ENCODE measurements at regions not wholly inside any gene's neighbourhood (a gene's known extent, or its start where the extent isn't known, plus 50 kb on each side); places are given as distances from the start of the nearest gene placed in this dataset.
"Not testable (repeated sequence)": the region's sequence is repeated elsewhere in the genome, so short reads cannot be mapped to it uniquely, and the experiment has no call there.

DNA sequence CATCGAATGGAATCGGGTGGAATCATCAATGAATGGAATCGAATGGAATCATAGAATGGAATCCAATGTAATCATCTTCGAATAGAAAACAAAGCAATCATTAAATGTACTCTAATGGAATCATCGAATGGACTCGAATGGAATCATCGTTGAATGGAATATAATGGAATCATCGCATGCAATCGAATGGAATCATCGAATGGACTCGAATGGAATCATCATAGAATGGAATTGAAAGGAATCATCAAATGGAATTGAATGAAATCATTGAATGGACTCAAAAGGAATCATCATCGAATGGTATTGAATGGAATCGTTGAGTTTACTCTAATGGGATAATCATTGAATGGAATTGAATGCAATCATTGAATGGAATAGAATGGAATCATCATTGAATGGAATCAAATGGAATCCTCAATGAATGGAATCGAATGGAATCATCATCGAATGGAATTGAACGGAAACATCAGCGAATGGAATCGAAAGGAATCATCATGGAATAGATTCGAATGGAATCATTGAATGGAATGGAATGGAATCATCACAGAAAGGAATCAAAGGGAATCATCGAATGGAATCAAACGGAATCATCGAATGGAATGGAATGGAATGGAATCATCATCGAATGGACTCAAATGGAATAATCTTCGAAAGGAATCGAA, 234.9 kb downstream of the SHCBP1 start:
- H3K9ac ChIP-seq (ENCODE audit: low read length); POLR2A ChIA-PET (ENCODE audit: unreplicated experiment); ATAC-seq; BruUV-seq (replicated peaks); H3K27me3 ChIP-seq (ENCODE audit: low read length); H3K79me2 ChIP-seq (ENCODE audit: low read length); H3K4me3 ChIP-seq (ENCODE audit: low read length); H3K9me3 ChIP-seq (ENCODE audit: low read length); H2AFZ ChIP-seq (ENCODE audit: low read length); H4K20me1 ChIP-seq (ENCODE audit: low read length); H3K27ac ChIP-seq (ENCODE audit: low read length); H3K4me2 ChIP-seq (ENCODE audit: low read length); intact Hi-C loops (cut with micrococcal nuclease); H3K9me2 ChIP-seq (replicated peaks; ENCODE audit: low read length); H3K4me1 ChIP-seq (ENCODE audit: insufficient read depth, low read length); H3K36me3 ChIP-seq (ENCODE audit: low read depth, low read length); H3F3A ChIP-seq (ENCODE audit: low read length, unreplicated experiment); CTCF ChIA-PET: not testable (repeated sequence)
- peak; percentile 2 for DNase-seq

DNA sequence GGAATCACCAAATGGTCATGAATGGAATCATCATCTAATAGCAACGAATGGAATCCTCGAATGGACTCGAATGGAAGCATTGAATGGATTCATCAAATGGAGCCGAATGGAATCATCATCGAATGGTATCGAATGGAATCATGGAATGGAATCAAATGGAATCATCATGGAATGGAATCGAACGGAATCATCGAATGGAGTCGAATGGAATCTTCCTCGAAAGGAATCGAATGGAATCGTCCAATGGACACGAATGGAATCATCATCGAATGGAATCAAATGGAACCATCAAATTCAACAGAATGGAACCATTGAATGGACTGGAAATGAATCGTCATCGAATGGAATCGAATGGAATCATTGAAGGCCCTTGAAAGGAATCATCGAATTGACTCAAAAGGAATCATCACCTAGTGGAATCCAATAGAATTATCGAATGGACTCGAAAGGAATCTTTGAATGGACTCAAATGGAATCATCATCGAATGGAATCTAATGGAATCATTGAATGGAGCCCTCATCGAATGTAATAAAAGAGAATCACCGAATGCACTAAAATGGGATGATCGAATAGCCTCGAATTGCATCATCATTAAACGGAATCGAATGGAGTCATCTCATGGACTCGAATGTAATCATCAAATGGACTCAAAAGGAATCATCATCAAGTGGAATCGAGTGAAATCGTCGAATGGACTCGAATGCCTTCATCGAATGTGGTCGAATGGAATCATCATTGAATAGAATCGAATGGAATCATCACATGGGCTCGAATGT, 236.7 kb downstream of the SHCBP1 start:
- H3K36me3 ChIP-seq (ENCODE audit: low read depth, low read length); H3K4me3 ChIP-seq (ENCODE audit: low read length); H3F3A ChIP-seq (ENCODE audit: low read length, unreplicated experiment); H3K4me2 ChIP-seq (ENCODE audit: low read length); CTCF ChIA-PET; intact Hi-C loops (cut with micrococcal nuclease); H3K9me2 ChIP-seq (replicated peaks; ENCODE audit: low read length); POLR2A ChIA-PET (ENCODE audit: unreplicated experiment); H2AFZ ChIP-seq (ENCODE audit: low read length); H3K27ac ChIP-seq (ENCODE audit: low read length); BruUV-seq (replicated peaks); H4K20me1 ChIP-seq (ENCODE audit: low read length); H3K27me3 ChIP-seq (ENCODE audit: low read length); H3K4me1 ChIP-seq (ENCODE audit: insufficient read depth, low read length); H3K9ac ChIP-seq (ENCODE audit: low read length); ATAC-seq; H3K79me2 ChIP-seq (ENCODE audit: low read length); H3K9me3 ChIP-seq (ENCODE audit: low read length): not testable (repeated sequence)
- peak; percentile 14 for DNase-seq

DNA sequence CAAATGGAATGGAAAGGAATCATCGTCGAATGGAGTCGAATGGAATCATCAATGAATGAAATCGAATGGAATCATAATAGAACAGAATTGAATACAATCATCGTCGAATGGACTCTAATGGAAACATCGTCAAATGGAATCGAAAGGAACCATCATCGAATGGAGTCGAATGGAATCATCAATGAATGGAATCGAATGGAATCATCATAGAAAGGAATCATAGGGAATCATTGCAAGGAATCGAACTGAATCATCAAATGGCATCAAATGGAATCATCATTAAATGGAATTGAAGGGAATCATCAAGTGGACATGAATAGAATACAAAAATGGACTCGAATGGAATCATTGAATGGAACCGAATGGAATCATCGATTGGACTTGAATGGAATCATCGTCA, 237.6 kb downstream of the SHCBP1 start:
- DNase-seq; H3K79me2 ChIP-seq (ENCODE audit: low read length); H4K20me1 ChIP-seq (ENCODE audit: low read length); H3K27me3 ChIP-seq (ENCODE audit: low read length); H3K27ac ChIP-seq (ENCODE audit: low read length); H2AFZ ChIP-seq (ENCODE audit: low read length); H3K4me1 ChIP-seq (ENCODE audit: insufficient read depth, low read length); H3K9me2 ChIP-seq (replicated peaks; ENCODE audit: low read length); intact Hi-C loops (cut with micrococcal nuclease); POLR2A ChIA-PET (ENCODE audit: unreplicated experiment); BruUV-seq (replicated peaks); H3K9me3 ChIP-seq (ENCODE audit: low read length); H3K4me2 ChIP-seq (ENCODE audit: low read length); H3F3A ChIP-seq (ENCODE audit: low read length, unreplicated experiment); H3K4me3 ChIP-seq (ENCODE audit: low read length); H3K9ac ChIP-seq (ENCODE audit: low read length); CTCF ChIA-PET; ATAC-seq; H3K36me3 ChIP-seq (ENCODE audit: low read depth, low read length): not testable (repeated sequence)

DNA sequence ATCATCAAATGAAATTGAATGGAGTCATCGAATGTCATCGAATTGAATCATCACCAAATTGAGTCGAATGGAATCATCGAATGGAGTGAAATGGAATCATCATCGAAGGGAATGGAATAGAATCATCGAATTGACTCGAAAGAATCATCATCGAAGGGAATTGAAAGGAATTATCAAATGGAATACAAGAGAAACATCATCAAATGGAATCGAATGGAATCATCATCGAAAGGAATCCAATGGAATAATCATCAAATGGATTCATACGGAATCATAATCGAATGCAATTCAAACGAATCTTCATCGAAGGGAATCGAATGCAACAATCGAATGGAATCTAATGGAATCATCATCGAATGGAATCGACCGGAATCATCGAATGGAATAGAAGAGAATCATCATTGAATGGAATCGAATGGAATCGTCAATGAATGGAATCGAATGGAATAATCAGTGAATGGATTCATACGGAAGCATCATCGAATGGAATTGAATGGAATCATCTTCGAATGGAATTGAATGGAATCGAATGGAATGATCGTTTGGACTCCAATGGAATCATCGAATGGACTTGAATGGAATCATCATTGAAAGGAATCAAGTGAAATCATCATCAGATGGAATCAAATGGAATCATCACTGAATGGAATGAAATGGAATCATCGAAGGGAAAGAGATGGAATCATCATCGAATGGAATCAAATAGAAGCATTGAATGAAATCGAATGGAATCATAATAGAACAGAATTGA, 238.2 kb downstream of the SHCBP1 start:
- H3F3A ChIP-seq (ENCODE audit: low read length, unreplicated experiment); intact Hi-C loops (cut with micrococcal nuclease); DNase-seq; H3K9ac ChIP-seq (ENCODE audit: low read length); POLR2A ChIA-PET (ENCODE audit: unreplicated experiment); CTCF ChIA-PET; H4K20me1 ChIP-seq (ENCODE audit: low read length); ATAC-seq; H3K27me3 ChIP-seq (ENCODE audit: low read length); H3K9me2 ChIP-seq (replicated peaks; ENCODE audit: low read length); BruUV-seq (replicated peaks); H3K4me3 ChIP-seq (ENCODE audit: low read length); H3K9me3 ChIP-seq (ENCODE audit: low read length); H3K36me3 ChIP-seq (ENCODE audit: low read depth, low read length); H3K4me1 ChIP-seq (ENCODE audit: insufficient read depth, low read length); H3K4me2 ChIP-seq (ENCODE audit: low read length); H3K79me2 ChIP-seq (ENCODE audit: low read length); H3K27ac ChIP-seq (ENCODE audit: low read length); H2AFZ ChIP-seq (ENCODE audit: low read length): not testable (repeated sequence)

DNA sequence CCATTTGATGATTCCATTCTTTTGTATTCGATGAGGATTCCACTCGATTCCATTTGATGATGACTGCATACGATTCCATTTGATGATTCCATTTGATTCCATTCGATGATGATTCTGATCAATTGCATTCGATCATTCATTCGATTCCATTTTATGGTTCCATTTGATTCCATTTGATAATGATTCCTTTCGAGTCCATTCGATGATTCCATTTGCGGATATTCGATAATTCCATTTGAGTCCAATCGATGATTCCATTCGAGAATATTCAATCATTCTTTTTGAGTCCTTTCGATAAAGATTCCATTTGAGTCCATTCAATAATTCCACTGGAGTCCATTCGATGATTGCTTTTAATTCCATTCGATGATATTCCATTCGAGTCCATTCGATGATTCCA, 239.1 kb downstream of the SHCBP1 start:
- POLR2A ChIA-PET (ENCODE audit: unreplicated experiment); BruUV-seq (replicated peaks): not testable (repeated sequence)

DNA sequence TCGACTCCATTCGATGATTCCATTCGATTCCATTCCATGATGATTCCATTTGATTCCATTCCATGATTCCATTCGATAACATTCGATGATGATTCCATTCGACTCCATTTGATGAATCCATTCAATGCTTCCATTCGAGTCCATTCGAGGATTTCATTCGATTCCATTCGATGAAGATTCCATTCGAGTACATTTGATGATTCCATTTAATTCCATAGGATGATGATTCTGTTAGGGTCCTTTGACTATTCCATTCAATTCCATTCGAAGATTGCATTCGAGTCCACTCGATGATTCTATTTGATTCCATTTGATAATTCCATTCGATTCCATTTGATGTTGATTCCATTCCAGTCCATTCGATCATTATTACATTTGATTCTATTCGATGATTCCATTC, 239.8 kb downstream of the SHCBP1 start:
- H3K9me2 ChIP-seq (replicated peaks; ENCODE audit: low read length); H2AFZ ChIP-seq (ENCODE audit: low read length); H3K27me3 ChIP-seq (ENCODE audit: low read length); H3K27ac ChIP-seq (ENCODE audit: low read length); H4K20me1 ChIP-seq (ENCODE audit: low read length); POLR2A ChIA-PET (ENCODE audit: unreplicated experiment); H3F3A ChIP-seq (ENCODE audit: low read length, unreplicated experiment); H3K36me3 ChIP-seq (ENCODE audit: low read depth, low read length); H3K4me1 ChIP-seq (ENCODE audit: insufficient read depth, low read length); ATAC-seq; H3K79me2 ChIP-seq (ENCODE audit: low read length); BruUV-seq (replicated peaks); H3K4me2 ChIP-seq (ENCODE audit: low read length); DNase-seq; CTCF ChIA-PET; intact Hi-C loops (cut with micrococcal nuclease); H3K9me3 ChIP-seq (ENCODE audit: low read length); H3K9ac ChIP-seq (ENCODE audit: low read length); H3K4me3 ChIP-seq (ENCODE audit: low read length): not testable (repeated sequence)

More for the DNA sequence above, 239.1 kb downstream of the SHCBP1 start:
- H3K27me3 ChIP-seq (ENCODE audit: low read length); H3K79me2 ChIP-seq (ENCODE audit: low read length); H4K20me1 ChIP-seq (ENCODE audit: low read length); DNase-seq; H2AFZ ChIP-seq (ENCODE audit: low read length); H3K4me1 ChIP-seq (ENCODE audit: insufficient read depth, low read length); ATAC-seq; CTCF ChIA-PET; H3K36me3 ChIP-seq (ENCODE audit: low read depth, low read length); H3K27ac ChIP-seq (ENCODE audit: low read length); H3F3A ChIP-seq (ENCODE audit: low read length, unreplicated experiment); H3K4me3 ChIP-seq (ENCODE audit: low read length); intact Hi-C loops (cut with micrococcal nuclease); H3K9me3 ChIP-seq (ENCODE audit: low read length); H3K4me2 ChIP-seq (ENCODE audit: low read length); H3K9ac ChIP-seq (ENCODE audit: low read length); H3K9me2 ChIP-seq (replicated peaks; ENCODE audit: low read length): not testable (repeated sequence)
